NCI-H460 (cell line): ENCODE measurements at regions not wholly inside any gene's neighbourhood (a gene's known extent, or its start where the extent isn't known, plus 50 kb on each side); places are given as distances from the start of the nearest gene placed in this dataset.

Source experiments
- DNase-seq: peaks from one replicate; pipeline ENCODE4 v3.0.0-alpha.2; 2016; ENCODE audit warnings: low read depth; ENCODE audit errors: extremely low read depth

GRCh38 chr20:22438346-22438745 is 146.0 kb downstream of the FOXA2 start:
- DNase-seq = no peak

GRCh38 chr20:22437354-22437753 is 147.0 kb downstream of the FOXA2 start:
- no peak for DNase-seq

- DNase-seq = no peak
Observed at GRCh38 chr20:22431419-22431818, 153.0 kb downstream of the FOXA2 start.

GRCh38 chr20:22430746-22431168 is 153.6 kb downstream of the FOXA2 start:
- DNase-seq = no peak

GRCh38 chr20:22430154-22430745 is 154.1 kb downstream of the FOXA2 start:
- DNase-seq = no peak

- DNase-seq = no peak
Observed at GRCh38 chr20:22429175-22430153, 154.9 kb downstream of the FOXA2 start.

GRCh38 chr20:22428051-22428450 is 156.3 kb downstream of the FOXA2 start:
- DNase-seq = no peak

GRCh38 chr20:22426772-22427171 is 157.6 kb downstream of the FOXA2 start:
- no peak for DNase-seq

GRCh38 chr20:22425344-22426295 is 158.8 kb downstream of the FOXA2 start:
- no peak for DNase-seq

GRCh38 chr20:22423190-22423832 is 161.1 kb downstream of the FOXA2 start:
- no peak for DNase-seq

- DNase-seq = no peak
Observed at GRCh38 chr20:22420116-22420598, 164.2 kb downstream of the FOXA2 start.

GRCh38 chr20:22418738-22419137 is 165.6 kb downstream of the FOXA2 start:
- no peak for DNase-seq

- no peak for DNase-seq
Observed at GRCh38 chr20:22414305-22414742, 170.0 kb downstream of the FOXA2 start.

GRCh38 chr20:22412977-22413868 is 171.1 kb downstream of the FOXA2 start:
- no peak for DNase-seq

- no peak for DNase-seq
Observed at GRCh38 chr20:22411627-22412450, 172.5 kb downstream of the FOXA2 start.

- no peak for DNase-seq
Observed at GRCh38 chr20:22411286-22411626, 173.1 kb downstream of the FOXA2 start.

GRCh38 chr20:22410556-22411130 is 173.7 kb downstream of the FOXA2 start:
- DNase-seq = no peak
